Inferior parietal cortex (tissue), 1 donor: ENCODE measurements at regions not wholly inside any gene's neighbourhood (a gene's known extent, or its start where the extent isn't known, plus 50 kb on each side); places are given as distances from the start of the nearest gene placed in this dataset.
"Not testable (repeated sequence)": the region's sequence is repeated elsewhere in the genome, so short reads cannot be mapped to it uniquely, and the experiment has no call there.

Experiments used
- DNase-seq: peaks from one replicate; pipeline ENCODE4 v3.0.0-alpha.2; 2016; ENCODE audit errors: extremely low spot score

- no peak for DNase-seq
Observed at GRCh38 chr9:93813221-93814076, 141.7 kb downstream of the BARX1 start.

- DNase-seq = no peak
Observed at GRCh38 chr9:93812410-93812668, 142.8 kb downstream of the BARX1 start.

- DNase-seq = no peak
Observed at GRCh38 chr9:93810028-93810971, 144.9 kb downstream of the BARX1 start.

GRCh38 chr9:93809204-93809940 is 145.8 kb downstream of the BARX1 start:
- DNase-seq = no peak

- no peak for DNase-seq
Observed at GRCh38 chr9:93808115-93809029, 146.8 kb downstream of the BARX1 start.

GRCh38 chr9:93807166-93808074 is 147.7 kb downstream of the BARX1 start:
- DNase-seq = no peak

DNA sequence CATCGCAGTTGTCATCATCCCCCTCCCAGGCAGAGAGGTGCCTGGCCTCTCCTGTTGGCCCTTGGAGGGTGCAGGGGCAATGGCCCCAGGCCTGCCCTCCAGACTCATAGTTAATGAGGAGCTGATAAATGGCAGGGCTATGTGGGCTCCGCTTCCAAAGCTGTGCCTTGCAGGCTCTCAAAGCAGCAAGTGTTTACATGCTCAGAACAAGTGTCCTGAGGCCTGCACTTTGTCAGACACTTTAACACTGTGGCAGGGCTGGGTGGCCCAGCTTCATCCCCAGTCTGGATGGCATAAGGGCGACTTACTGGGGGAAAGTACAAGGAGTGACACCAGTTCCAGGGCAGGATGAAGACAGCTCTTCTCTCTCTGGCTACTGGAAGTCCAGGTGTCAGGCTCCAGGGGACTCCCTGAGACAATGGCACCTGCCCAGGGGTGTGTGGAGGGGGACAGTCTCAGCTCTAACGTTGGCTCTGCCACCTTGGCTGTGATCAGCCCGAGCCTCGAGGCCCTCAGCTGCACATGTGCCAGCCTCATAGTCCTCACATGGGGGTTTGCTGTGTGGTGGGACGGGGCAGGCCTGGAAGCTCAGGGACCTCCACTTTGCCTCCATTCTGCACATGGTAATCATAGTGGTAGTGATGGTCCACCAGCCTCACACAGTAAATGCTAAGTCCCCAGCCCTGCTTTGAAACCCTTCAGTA is 153.4 kb downstream of the BARX1 start:
- DNase-seq = no peak

GRCh38 chr9:93801120-93801519 is 154.0 kb downstream of the BARX1 start:
- DNase-seq = no peak

DNA sequence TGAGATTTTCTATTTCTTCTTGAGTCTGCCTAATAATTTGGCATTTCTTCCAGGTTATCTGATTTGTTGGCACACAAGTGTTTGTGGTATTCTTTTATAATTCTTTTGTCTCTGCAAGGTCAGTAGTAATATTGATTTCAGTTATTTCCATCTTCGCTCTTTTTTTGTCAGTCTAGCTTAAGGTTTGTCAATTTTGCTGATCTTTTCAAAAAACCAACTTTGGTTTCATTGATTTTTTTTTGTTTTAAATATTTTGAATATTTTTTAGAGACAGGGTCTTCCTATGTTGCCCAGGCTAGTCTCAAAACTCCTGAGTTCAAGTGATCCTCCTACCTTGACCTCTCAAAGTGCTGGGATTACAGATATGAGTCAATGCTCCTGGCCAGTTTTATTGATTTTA is 162.8 kb downstream of the BARX1 start:
- DNase-seq = no peak

DNA sequence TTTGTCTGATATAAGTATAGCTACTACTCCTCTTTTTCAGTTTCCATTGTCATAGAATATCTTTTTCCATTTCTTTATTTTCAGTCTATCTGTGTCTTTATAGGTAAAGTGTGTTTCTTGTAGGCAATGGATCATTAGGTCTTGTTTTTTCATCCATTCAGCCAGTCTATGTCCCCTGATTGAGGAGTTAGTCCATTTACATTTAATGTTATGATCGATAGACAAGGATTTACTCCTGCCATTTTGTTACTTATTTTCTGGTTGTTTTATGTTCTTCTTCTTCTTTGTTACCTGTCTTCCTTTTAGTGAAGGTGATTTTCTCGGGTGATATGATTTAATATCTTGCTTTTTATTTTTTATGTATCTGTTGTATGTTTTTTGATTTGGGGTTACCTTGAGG is 169.0 kb downstream of the BARX1 start:
- no peak for DNase-seq

DNA sequence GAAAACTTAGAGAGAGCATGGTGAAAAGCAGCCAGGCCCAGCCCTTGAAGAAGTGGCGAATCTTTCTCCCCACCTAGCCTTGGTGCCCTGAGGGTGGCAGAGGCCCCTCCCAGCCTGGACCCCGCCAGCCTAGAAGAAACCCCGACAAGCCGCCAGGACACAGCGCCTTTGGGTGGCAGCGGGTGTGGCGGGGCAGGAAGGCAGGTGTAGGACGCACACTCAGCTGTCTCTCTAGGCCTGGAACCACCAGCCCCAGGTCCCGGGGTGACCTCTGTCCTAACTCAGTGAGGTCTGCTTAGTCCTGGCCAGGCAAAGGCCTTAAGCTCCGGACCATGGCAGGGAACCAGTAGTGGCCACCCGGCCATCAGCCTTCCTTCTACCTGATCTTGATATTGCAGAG is 178.3 kb downstream of the BARX1 start:
- DNase-seq = no peak

DNA sequence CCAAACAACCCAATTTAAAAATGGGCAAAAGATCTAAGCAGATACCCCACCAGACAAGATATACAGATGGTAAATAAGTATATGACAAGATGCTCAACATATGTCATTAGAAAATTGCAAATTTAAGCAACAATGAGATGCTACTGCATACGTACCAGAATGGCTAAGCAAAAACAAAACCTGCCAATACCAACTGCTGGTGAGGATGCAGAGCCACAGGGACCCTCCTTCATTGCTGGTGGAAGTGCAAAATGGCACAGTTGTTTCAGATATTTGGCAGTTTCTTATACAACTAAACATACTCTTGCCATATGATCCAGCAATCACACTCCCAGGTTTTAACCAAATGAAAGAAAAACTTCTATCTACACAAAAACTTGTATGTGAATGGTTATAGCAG is 178.9 kb downstream of the BARX1 start:
- no peak for DNase-seq

DNA sequence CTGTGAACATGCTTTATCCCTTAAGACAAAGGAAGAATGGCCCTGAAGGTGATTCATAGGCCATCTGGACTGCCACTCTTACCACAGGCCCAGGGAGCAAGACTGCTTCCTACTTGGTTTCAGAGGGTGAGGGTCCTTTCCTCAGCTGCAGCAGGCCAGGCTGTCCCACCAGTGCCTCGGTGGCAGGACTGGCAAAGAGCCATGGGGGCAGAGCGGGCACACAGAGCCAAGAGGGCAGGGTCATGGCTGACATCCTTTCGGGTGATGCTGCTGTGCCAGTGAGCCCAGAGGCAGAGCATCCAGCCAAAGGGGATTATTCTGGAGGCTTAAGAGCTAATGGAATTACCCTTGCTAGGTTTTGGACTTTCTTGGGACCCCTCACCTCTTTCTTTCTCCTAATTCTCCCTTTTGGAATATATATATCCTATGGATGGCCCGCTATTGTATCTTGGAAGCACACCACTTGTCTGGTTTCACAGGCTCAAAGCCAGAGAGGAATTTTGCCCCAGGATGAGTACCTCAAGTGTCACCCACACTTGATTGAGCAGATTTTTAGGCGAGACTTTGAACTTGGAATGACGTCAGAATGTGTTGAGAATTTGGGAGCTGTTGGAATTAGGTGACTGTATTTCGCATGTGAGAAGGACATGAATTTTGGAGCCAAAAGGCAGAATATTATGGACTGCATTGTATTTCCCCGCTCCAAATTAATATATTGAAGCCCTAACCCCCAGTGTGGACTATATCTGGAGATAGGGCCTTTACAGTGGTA is 180.6 kb downstream of the BARX1 start:
- DNase-seq = no peak

DNA sequence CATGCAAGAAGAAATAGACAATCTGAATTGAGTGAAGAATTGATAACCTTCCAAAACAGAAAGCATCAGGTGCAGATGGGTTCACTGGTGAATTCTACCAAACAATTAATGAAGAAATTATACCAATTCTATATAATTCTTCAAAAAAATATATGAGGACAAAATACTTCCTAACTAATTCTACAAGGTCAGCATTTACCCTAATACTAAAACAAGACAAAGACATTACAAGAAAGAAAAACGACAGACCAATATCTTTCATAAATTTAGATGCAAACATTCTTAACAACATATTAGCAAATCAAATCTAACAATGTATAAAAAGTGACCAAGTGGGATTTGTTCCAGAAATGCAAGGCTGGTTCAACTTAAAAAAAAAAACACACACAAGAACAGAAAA is 183.9 kb downstream of the BARX1 start:
- no peak for DNase-seq

DNA sequence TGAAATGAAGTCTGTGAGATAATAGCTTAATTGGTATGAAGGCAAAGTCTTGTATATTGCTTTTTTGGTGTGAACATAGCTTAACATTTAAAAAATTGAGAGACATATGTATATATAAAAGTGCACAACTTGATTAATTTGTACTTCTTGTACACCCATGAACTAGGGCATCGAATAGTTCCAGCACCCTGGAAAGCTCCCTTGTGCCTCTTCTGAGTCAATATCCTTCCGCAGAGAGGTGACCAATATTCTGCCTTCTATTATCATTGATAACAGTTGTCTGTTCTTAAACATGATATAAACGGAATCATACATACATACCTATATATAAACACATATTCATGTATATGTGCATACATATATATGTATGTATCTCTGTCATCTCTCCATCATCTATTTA is 185.4 kb downstream of the PHF2 start:
- no peak for DNase-seq

DNA sequence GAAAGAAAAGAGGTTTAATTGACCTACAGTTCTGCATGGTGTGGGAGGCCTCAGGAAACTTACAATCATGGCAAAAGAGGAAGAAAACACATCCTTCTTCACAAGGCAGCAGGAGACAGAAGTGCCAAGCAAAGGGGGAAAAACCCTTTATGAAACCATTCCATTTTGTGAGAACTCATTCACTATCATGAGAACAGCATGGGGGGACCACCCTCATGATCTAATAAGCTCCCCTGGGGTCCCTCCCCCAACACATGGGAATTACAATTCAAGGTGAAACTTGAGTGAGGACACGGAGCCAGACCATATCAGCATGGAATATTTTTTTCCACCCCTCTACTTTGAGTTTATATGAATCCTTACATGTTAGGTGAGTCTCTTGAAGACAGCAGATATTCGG is 173.7 kb downstream of the PHF2 start:
- DNase-seq = no peak

DNA sequence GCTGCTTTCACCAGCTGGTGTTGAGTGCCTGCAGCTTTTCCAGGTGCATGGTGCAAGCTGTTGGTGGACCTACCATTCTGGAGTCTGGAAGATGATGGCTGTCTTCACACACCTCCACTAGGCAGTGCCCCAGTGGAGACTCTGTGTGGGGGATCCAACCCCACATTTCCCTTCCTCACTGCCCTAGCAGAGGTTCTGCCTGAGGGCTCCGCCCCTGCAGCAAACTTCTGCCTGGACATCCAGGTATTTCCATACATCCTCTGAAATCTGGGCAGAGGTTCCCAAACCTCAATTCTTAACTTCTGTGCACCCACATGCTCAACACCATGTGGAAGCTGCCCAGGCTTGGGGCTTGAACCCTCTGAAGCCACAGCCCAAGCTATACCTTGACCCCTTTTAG is 172.4 kb downstream of the PHF2 start:
- not testable (repeated sequence) for DNase-seq

DNA sequence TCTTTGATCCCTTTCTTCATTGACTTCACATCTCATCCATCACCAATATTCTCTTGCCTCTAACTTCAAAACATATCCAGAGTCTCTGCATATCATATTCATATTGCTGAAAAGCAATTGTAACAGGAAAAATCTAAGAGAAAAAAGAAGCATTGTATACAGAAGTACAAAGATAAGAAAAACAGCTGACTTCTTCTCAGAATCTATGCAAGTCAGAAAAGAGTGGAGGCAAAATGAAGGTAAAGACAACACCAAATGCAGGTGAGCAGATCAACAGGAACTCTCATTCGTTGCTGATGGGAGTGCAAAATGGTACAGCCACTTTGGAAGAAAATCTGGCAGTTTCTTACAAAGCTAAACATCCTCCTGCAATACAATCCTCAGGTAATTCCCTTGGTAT is 155.6 kb downstream of the PHF2 start:
- DNase-seq = no peak

DNA sequence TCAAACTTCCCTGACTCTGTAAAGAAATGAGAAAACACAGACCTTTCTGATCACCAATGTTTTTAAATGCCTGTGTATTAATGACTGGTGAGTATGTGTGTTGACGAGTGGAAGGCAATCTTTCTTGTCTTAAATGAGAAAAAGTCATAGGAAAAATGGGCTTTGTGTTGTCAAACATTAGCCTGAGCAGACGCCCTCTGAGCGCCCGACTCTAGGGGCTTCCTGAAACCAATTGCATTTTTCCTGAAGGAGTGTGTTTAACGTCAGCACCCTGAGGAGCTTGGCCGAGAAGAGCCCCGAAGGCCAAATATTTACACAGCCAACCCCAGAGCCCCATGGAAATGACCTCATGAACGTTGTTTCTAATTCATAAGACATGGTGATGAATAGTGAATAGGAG is 154.3 kb downstream of the PHF2 start:
- DNase-seq = no peak
